Vagina (tissue), 2 donors: ENCODE measurements at regions not wholly inside any gene's neighbourhood (a gene's known extent, or its start where the extent isn't known, plus 50 kb on each side); places are given as distances from the start of the nearest gene placed in this dataset.

Source experiments
- POLR2A ChIP-seq, 2 donors: fragments of 450-650 bp; IDR thresholded peaks; one replicate each; pipeline ENCODE4 v1.6.1; 2017; ENCODE audit warnings: antibody characterized with exemption in 2 of 2, mild to moderate bottlenecking in 2 of 2, moderate library complexity in 2 of 2
- POLR2AphosphoS5 ChIP-seq, 2 donors: sonication (generic); formaldehyde crosslinking; IDR thresholded peaks; one replicate each; pipeline ENCODE4 v1.9.0; 2017; ENCODE audit warnings: antibody characterized with exemption in 2 of 2, mild to moderate bottlenecking in 2 of 2, low read depth in 1 of 2; ENCODE audit not compliant: insufficient read depth in 1 of 2
- TF ChIP-seq, protein P1 (sequence below), 3 experiments: fragments of 450-650 bp in 2 of 3; fragments of 200-600 bp in 1 of 3; sonication (generic) in 1 of 3; IDR thresholded peaks; one replicate each; pipeline ENCODE4 v1.5.1; 2017 to 2019; ENCODE audit warnings: antibody characterized with exemption in 3 of 3, mild to moderate bottlenecking in 2 of 3, moderate library complexity in 2 of 3

DNA sequence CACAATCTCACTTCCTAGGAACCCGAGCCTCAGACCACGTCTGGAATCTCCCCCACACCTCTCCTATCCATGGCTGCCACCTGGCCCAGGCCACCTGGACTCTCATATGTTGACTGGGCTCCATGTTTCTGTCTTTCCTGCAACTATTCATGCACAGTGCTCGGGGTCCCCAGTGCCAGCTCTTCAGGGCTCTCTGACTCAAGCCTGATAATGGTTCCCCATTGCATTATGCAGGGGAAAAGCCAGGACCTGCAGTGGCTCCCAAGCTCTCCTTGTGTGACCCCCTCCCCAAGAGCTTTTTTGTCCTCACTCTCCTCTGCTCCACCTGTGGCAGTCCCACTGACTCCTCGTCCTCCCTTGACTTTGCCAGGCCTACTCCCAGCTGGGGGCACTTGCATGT lies 417.6 kb downstream of the NPHP4 start:
- TF ChIP-seq, protein P1, sequence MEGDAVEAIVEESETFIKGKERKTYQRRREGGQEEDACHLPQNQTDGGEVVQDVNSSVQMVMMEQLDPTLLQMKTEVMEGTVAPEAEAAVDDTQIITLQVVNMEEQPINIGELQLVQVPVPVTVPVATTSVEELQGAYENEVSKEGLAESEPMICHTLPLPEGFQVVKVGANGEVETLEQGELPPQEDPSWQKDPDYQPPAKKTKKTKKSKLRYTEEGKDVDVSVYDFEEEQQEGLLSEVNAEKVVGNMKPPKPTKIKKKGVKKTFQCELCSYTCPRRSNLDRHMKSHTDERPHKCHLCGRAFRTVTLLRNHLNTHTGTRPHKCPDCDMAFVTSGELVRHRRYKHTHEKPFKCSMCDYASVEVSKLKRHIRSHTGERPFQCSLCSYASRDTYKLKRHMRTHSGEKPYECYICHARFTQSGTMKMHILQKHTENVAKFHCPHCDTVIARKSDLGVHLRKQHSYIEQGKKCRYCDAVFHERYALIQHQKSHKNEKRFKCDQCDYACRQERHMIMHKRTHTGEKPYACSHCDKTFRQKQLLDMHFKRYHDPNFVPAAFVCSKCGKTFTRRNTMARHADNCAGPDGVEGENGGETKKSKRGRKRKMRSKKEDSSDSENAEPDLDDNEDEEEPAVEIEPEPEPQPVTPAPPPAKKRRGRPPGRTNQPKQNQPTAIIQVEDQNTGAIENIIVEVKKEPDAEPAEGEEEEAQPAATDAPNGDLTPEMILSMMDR (IDR thresholded peaks at IDR 0.05), result no peak
- TF ChIP-seq POLR2AphosphoS5 (IDR thresholded peaks at IDR 0.05; ENCODE audit: insufficient read depth in 1 of 2, low read depth in 1 of 2) (no peak), POLR2A (IDR thresholded peaks at IDR 0.05) (no peak)
